HCT116 (cell line): ENCODE measurements at regions not wholly inside any gene's neighbourhood (a gene's known extent, or its start where the extent isn't known, plus 50 kb on each side); places are given as distances from the start of the nearest gene placed in this dataset.

Experiments used
- ATAC-seq: fragments of 200-7000 bp; cut with Tn5 transposase; 2 replicates; pipeline ENCODE4 v1.9.1; 2020; ENCODE audit warnings: mild to moderate bottlenecking, moderate library complexity
- BruUV-seq: library from RNA; stranded (reverse); fragments of 400-500 nt; replicated peaks from 2 replicates; lab custom pipeline; 2021; lab: Mats Ljungman, UMichigan
- CTCF ChIA-PET: fragments of 300-600 bp; sonication (Branson Sonifier 250); formaldehyde crosslinking; loops from one replicate; lab custom pipeline; 2021; ENCODE audit warnings: antibody characterized with exemption; lab: Charles Lee
- POLR2A ChIA-PET: fragments of 300-600, 350-600 bp; sonication (Branson Sonifier 250); formaldehyde crosslinking; loops from one replicate; lab custom pipeline; 2021; ENCODE audit warnings: antibody characterized with exemption; lab: Charles Lee
- RAD21 ChIA-PET, 2 experiments: fragments of 300-600 bp; sonication (Branson Sonifier 250); formaldehyde crosslinking; loops; one replicate each; lab custom pipeline; 2023; ENCODE audit warnings: low total read pairs in 2 of 2; ENCODE audit not compliant: uncharacterized antibody in 2 of 2, unreplicated experiment in 2 of 2, low non-redundant PET in 1 of 2; lab: Charles Lee
- DNase-seq: peaks from one replicate; pipeline ENCODE4 v3.0.0-alpha.2; 2010; ENCODE audit warnings: low read depth, low spot score
- H2AFZ ChIP-seq: fragments of 200-600 bp; shearing (Covaris generic), sonication (generic); 2 replicates; pipeline ENCODE4 v1.6.1; 2017; ENCODE audit warnings: low read depth, mixed run types, mixed read lengths, antibody characterized with exemption, low read length; ENCODE audit not compliant: poor library complexity, severe bottlenecking
- H3K27ac ChIP-seq: 2 replicates; pipeline ENCODE4 v1.5.1; 2012; ENCODE audit warnings: low read depth, low read length
- H3K27me3 ChIP-seq: fragments of 200-600 bp; sonication (generic); 2 replicates; pipeline ENCODE4 v1.6.1; 2016; ENCODE audit warnings: mixed run types, low read length, mixed read lengths; ENCODE audit not compliant: insufficient read depth
- H3K36me3 ChIP-seq, 2 experiments: fragments of 200-500 bp in 1 of 2; fragments of 200-600 bp in 1 of 2; sonication (Bioruptor generic) in 1 of 2; sonication (generic) in 1 of 2; 2 replicates each; pipeline versions ENCODE4 v1.5.1 to v1.6.1; 2014 to 2016; ENCODE audit warnings: low read length in 2 of 2, inconsistent platforms in 1 of 2, mixed read lengths in 1 of 2, mixed run types in 1 of 2; ENCODE audit not compliant: insufficient read depth in 2 of 2, control insufficient read depth in 1 of 2
- H3K4me1 ChIP-seq, 2 experiments: fragments of 200-600 bp in 1 of 2; sonication (generic) in 1 of 2; 2 replicates each; pipeline versions ENCODE4 v1.5.1 to v1.6.1; 2012 to 2017; ENCODE audit warnings: low read length in 2 of 2, inconsistent platforms in 1 of 2, mild to moderate bottlenecking in 1 of 2, mixed read lengths in 1 of 2, mixed run types in 1 of 2, moderate library complexity in 1 of 2; ENCODE audit not compliant: insufficient read depth in 2 of 2, control insufficient read depth in 1 of 2
- H3K4me2 ChIP-seq: fragments of 200-600 bp; sonication (generic); 2 replicates; pipeline ENCODE4 v1.6.1; 2017; ENCODE audit warnings: mixed run types, low read length, mixed read lengths
- H3K4me3 ChIP-seq, 2 experiments: fragments of 200-600 bp in 1 of 2; sonication (generic) in 1 of 2; replicated peaks in 1 of 2; 2 replicates each; pipeline ENCODE4 v1.5.1; 2011 to 2016; ENCODE audit warnings: low read length in 2 of 2, control low read depth in 1 of 2, low read depth in 1 of 2, mild to moderate bottlenecking in 1 of 2, mixed read lengths in 1 of 2, mixed run types in 1 of 2
- H3K79me2 ChIP-seq: fragments of 200-600 bp; sonication (generic); 2 replicates; pipeline ENCODE4 v1.6.1; 2017; ENCODE audit warnings: mild to moderate bottlenecking, mixed run types, low read length, moderate library complexity, mixed read lengths; ENCODE audit not compliant: insufficient read depth
- H3K9ac ChIP-seq: fragments of 200-600 bp; sonication (generic); 2 replicates; pipeline ENCODE4 v1.6.1; 2016; ENCODE audit warnings: low read length, mixed read lengths
- H3K9me2 ChIP-seq: fragments of 200-600 bp; sonication (generic), shearing (Covaris generic); 2 replicates; pipeline ENCODE4 v1.6.1; 2017; ENCODE audit warnings: mixed run types, mild to moderate bottlenecking, moderate library complexity; ENCODE audit not compliant: insufficient read depth
- H3K9me3 ChIP-seq, 2 experiments: fragments of 200-500 bp in 1 of 2; fragments of 200-600 bp in 1 of 2; sonication (Bioruptor generic) in 1 of 2; sonication (generic) in 1 of 2; 2 replicates each; pipeline ENCODE4 v1.6.1; 2014 to 2017; ENCODE audit warnings: low read length in 2 of 2, mixed read lengths in 2 of 2, inconsistent platforms in 1 of 2, low read depth in 1 of 2, mild to moderate bottlenecking in 1 of 2, mixed run types in 1 of 2, moderate library complexity in 1 of 2; ENCODE audit not compliant: control insufficient read depth in 1 of 2, insufficient read depth in 1 of 2
- H4K20me1 ChIP-seq: fragments of 200-600 bp; sonication (generic), shearing (Covaris generic); 2 replicates; pipeline ENCODE4 v1.6.1; 2017; ENCODE audit warnings: mixed run types, mild to moderate bottlenecking, moderate library complexity; ENCODE audit not compliant: insufficient read depth
- CEBPB ChIP-seq: IDR thresholded peaks from 2 replicates; pipeline ENCODE4 v1.6.1; 2012; ENCODE audit warnings: low read depth
- CTCF ChIP-seq, 3 experiments: fragments of 200-600 bp in 1 of 3; sonication (generic) in 1 of 3; IDR thresholded peaks in 2 of 3; conservative IDR thresholded peaks in 1 of 3; 2 replicates each; pipeline ENCODE4 v1.5.1; 2012 to 2017; ENCODE audit warnings: low read depth in 2 of 3, low read length in 2 of 3, antibody characterized with exemption in 1 of 3, borderline replicate concordance in 1 of 3, control low read depth in 1 of 3, mild to moderate bottlenecking in 1 of 3, mixed read lengths in 1 of 3, mixed run types in 1 of 3, moderate library complexity in 1 of 3; ENCODE audit not compliant: insufficient read depth in 1 of 3
- ELF1 ChIP-seq: IDR thresholded peaks from 2 replicates; pipeline ENCODE4 v1.6.1; 2012; ENCODE audit warnings: low read depth, borderline replicate concordance
- EZH2 ChIP-seq: fragments of 200-600 bp; sonication (generic); IDR thresholded peaks from 2 replicates; pipeline ENCODE4 v1.6.1; 2017; ENCODE audit warnings: antibody characterized with exemption, mixed run types
- FOSL1 ChIP-seq: IDR thresholded peaks from 2 replicates; pipeline ENCODE4 v1.6.1; 2012; ENCODE audit warnings: low read depth
- JUND ChIP-seq: IDR thresholded peaks from 2 replicates; pipeline ENCODE4 v1.6.1; 2012
- MAX ChIP-seq: IDR thresholded peaks from 2 replicates; pipeline ENCODE4 v1.6.1; 2012
- POLR2A ChIP-seq: IDR thresholded peaks from 2 replicates; pipeline ENCODE4 v1.7.0; 2011; ENCODE audit warnings: borderline replicate concordance; ENCODE audit not compliant: insufficient read depth, insufficient read length; ENCODE audit errors: extremely low read depth
- RAD21 ChIP-seq: IDR thresholded peaks from 2 replicates; pipeline ENCODE4 v1.6.1; 2012; ENCODE audit warnings: low read depth, mild to moderate bottlenecking
- SRF ChIP-seq: IDR thresholded peaks from 2 replicates; pipeline ENCODE4 v1.6.1; 2012; ENCODE audit warnings: low read depth
- YY1 ChIP-seq: IDR thresholded peaks from 2 replicates; pipeline ENCODE4 v1.6.1; 2011; ENCODE audit warnings: low read length, low read depth, moderate library complexity, mild to moderate bottlenecking; ENCODE audit not compliant: insufficient replicate concordance; ENCODE audit errors: extremely low read depth
- ZFX ChIP-seq: fragments of 450-650 bp; IDR thresholded peaks from 2 replicates; pipeline ENCODE4 v1.6.1; 2017
- intact Hi-C: fragments of 100-400 bp; cut with micrococcal nuclease; formaldehyde crosslinking; loops from 2 replicates; pipeline ENCODE4 v1.10.0; 2022

- ATAC-seq = no peak
- no peak overlapping the region for H3K27ac ChIP-seq
- H3K9ac ChIP-seq = no peak overlapping the region
- no peaks in the 10 kb centered on the region for H3K79me2 ChIP-seq
- H3K4me2 ChIP-seq = no peak overlapping the region
- no peaks in the 10 kb centered on the region for H3K9me3 ChIP-seq
- no peaks in the 10 kb centered on the region for H4K20me1 ChIP-seq
- H2AFZ ChIP-seq = no peak overlapping the region
- no peaks in the 10 kb centered on the region for H3K36me3 ChIP-seq
- BruUV-seq = no TSS peak
- H3K9me2 ChIP-seq = no peaks in the 10 kb centered on the region
- H3K4me3 ChIP-seq = no peak overlapping the region
- no peaks in the 10 kb centered on the region for H3K4me1 ChIP-seq
- TF ChIP-seq CTCF (IDR thresholded peaks at IDR 0.05 in 2 of 3, conservative IDR thresholded peaks at IDR 0.05 in 1 of 3; ENCODE audit: borderline replicate concordance in 1 of 3, insufficient read depth in 1 of 3, low read depth in 2 of 3, low read length in 2 of 3) = no peak
- no peak for TF ChIP-seq ZFX
- no peak for TF ChIP-seq EZH2
- no peak for TF ChIP-seq RAD21
- DNase-seq = no peak
- ChIA-PET CTCF (no interaction called here), RAD21 (no interaction called here), POLR2A (no interaction called here)
- no peaks in the 10 kb centered on the region for H3K27me3 ChIP-seq
- intact Hi-C loops = no loop called here
These were observed 476.4 kb downstream of the HTR7 start for GRCh38 chr10:90381468-90381867.

- ChIA-PET RAD21 (no interaction called here), POLR2A (no interaction called here), CTCF (no interaction called here)
- no TSS peak for BruUV-seq
- intact Hi-C loops = no loop called here
- ATAC-seq (no peak), DNase-seq (no peak)
- no peak for TF ChIP-seq POLR2A
- no peak for TF ChIP-seq FOSL1
- TF ChIP-seq MAX = no peak
- no peak for TF ChIP-seq SRF
- no peak for TF ChIP-seq ELF1
- no peak for TF ChIP-seq JUND
- TF ChIP-seq YY1 = no peak
- no peak for TF ChIP-seq CEBPB
- Histone ChIP-seq H2AFZ (no peak overlapping the region), H3K9me2 (no peaks in the 10 kb centered on the region), H3K27me3 (no peaks in the 10 kb centered on the region), H4K20me1 (no peaks in the 10 kb centered on the region), H3K4me2 (no peak overlapping the region), H3K27ac (no peak overlapping the region), H3K4me3 (no peak overlapping the region), H3K9ac (no peak overlapping the region), H3K4me1 (no peaks in the 10 kb centered on the region), H3K36me3 (no peaks in the 10 kb centered on the region), H3K79me2 (no peaks in the 10 kb centered on the region), H3K9me3 (no peaks in the 10 kb centered on the region)
These were observed 468.0 kb downstream of the HTR7 start for GRCh38 chr10:90389876-90390275.
